GM12878 (cell line): ENCODE measurements at regions not wholly inside any gene's neighbourhood (a gene's known extent, or its start where the extent isn't known, plus 50 kb on each side); places are given as distances from the start of the nearest gene placed in this dataset.

ENCODE experiments used
- ATAC-seq: fragments of 200-7000 bp; cut with Tn5 transposase; 3 replicates; pipeline ENCODE4 v1.9.1; 2020; ENCODE audit warnings: mild to moderate bottlenecking, moderate library complexity
- BruUV-seq: library from RNA; stranded (reverse); fragments of 400-500 nt; replicated peaks from 2 replicates; lab custom pipeline; 2021; lab: Mats Ljungman, UMichigan
- CTCF ChIA-PET: fragments of 300-600 bp; sonication (Branson Sonifier 250); formaldehyde crosslinking; extraction: SDS; loops from one replicate; lab custom pipeline; 2021; ENCODE audit warnings: inconsistent platforms; lab: Yijun Ruan, JAX
- POLR2A ChIA-PET: fragments of 350-600 bp; formaldehyde crosslinking; extraction: SDS; loops from one replicate; lab custom pipeline; 2021; ENCODE audit warnings: inconsistent platforms; lab: Charles Lee
- RAD21 ChIA-PET: fragments of 300-600 bp; sonication (Branson Sonifier 250); formaldehyde crosslinking; loops from one replicate; lab custom pipeline; 2023; ENCODE audit warnings: antibody characterized with exemption; ENCODE audit not compliant: unreplicated experiment; lab: Charles Lee
- SMC1A ChIA-PET: fragments of 300-600 bp; sonication (Branson Sonifier 250); formaldehyde crosslinking; loops from one replicate; lab custom pipeline; 2023; ENCODE audit not compliant: unreplicated experiment, uncharacterized antibody; lab: Charles Lee
- DNase-seq: peaks from one replicate; pipeline ENCODE4 v3.0.0-alpha.2; 2011; ENCODE audit warnings: low read depth, low spot score
- FAIRE-seq: peaks from 3 replicates; lab custom pipeline; 2011; peaks lifted over from hg19 to GRCh38; lab: Jason Lieb, UNC
- H2AFZ ChIP-seq: 2 replicates; pipeline ENCODE4 v1.6.0; 2011; ENCODE audit warnings: low read depth, low read length, control low read depth; ENCODE audit not compliant: control insufficient read depth
- H3K27ac ChIP-seq: 2 replicates; pipeline ENCODE4 v1.5.1; 2011; ENCODE audit warnings: control low read depth; ENCODE audit not compliant: control insufficient read depth, insufficient read depth
- H3K27me3 ChIP-seq, 2 experiments: replicated peaks in 1 of 2; 2 replicates each; pipeline versions ENCODE4 v1.6.0 to v1.6.1; 2011; ENCODE audit warnings: low read length in 1 of 2; ENCODE audit not compliant: control insufficient read depth in 2 of 2, insufficient read depth in 2 of 2
- H3K36me3 ChIP-seq, 2 experiments: 2 replicates each; pipeline ENCODE4 v1.5.1; 2011; ENCODE audit warnings: low read length in 1 of 2; ENCODE audit not compliant: control insufficient read depth in 2 of 2, insufficient read depth in 2 of 2
- H3K4me1 ChIP-seq: 2 replicates; pipeline ENCODE4 v1.6.1; 2011; ENCODE audit warnings: mild to moderate bottlenecking, low read length, moderate library complexity, mixed read lengths; ENCODE audit not compliant: control insufficient read depth, insufficient read depth
- H3K4me2 ChIP-seq: 2 replicates; pipeline ENCODE4 v1.6.0; 2011; ENCODE audit warnings: control low read depth; ENCODE audit not compliant: control insufficient read depth, insufficient read depth
- H3K4me3 ChIP-seq: fragments of 200-600 bp; sonication (generic); 2 replicates; pipeline ENCODE4 v1.5.1; 2016
- H3K79me2 ChIP-seq: 2 replicates; pipeline ENCODE4 v1.6.0; 2011; ENCODE audit warnings: low read length; ENCODE audit not compliant: control insufficient read depth, insufficient read depth
- H3K9ac ChIP-seq: 2 replicates; pipeline ENCODE4 v1.8.0; 2011; ENCODE audit warnings: low read length, control low read depth, mixed read lengths; ENCODE audit not compliant: control insufficient read depth, insufficient read depth
- H3K9me3 ChIP-seq: replicated peaks from 3 replicates; pipeline ENCODE4 v1.5.1; 2011; ENCODE audit warnings: mild to moderate bottlenecking, low read length; ENCODE audit not compliant: control insufficient read depth, insufficient read depth
- H4K20me1 ChIP-seq: 2 replicates; pipeline ENCODE4 v1.6.0; 2011; ENCODE audit not compliant: control insufficient read depth, insufficient read depth
- CEBPB ChIP-seq, 2 experiments: fragments of 150-350 bp in 1 of 2; IDR thresholded peaks; 2 replicates each; pipeline ENCODE4 v1.6.1; 2012 to 2014; ENCODE audit warnings: low read depth in 2 of 2, low read length in 2 of 2, borderline replicate concordance in 1 of 2, inconsistent platforms in 1 of 2
- CHD1 ChIP-seq: IDR thresholded peaks from 2 replicates; pipeline ENCODE4 v1.6.1; 2012; ENCODE audit warnings: low read depth, low read length, improper control_type of control experiment
- CREM ChIP-seq: IDR thresholded peaks from 2 replicates; pipeline ENCODE4 v1.6.1; 2014; ENCODE audit warnings: antibody characterized with exemption, low read depth
- ELK1 ChIP-seq: IDR thresholded peaks from 2 replicates; pipeline ENCODE4 v1.6.1; 2012; ENCODE audit warnings: low read depth, low read length, improper control_type of control experiment
- EZH2 ChIP-seq: IDR thresholded peaks from 2 replicates; pipeline ENCODE4 v1.6.1; 2012; ENCODE audit warnings: low read depth, mild to moderate bottlenecking, control low read depth, inconsistent platforms, low read length, borderline replicate concordance; ENCODE audit not compliant: control insufficient read depth
- NR2C1 ChIP-seq: fragments of 450-650 bp; IDR thresholded peaks from 2 replicates; pipeline ENCODE4 v1.6.1; 2017; ENCODE audit warnings: antibody characterized with exemption, mild to moderate bottlenecking, moderate library complexity
- RFX5 ChIP-seq: IDR thresholded peaks from 2 replicates; pipeline ENCODE4 v1.6.1; 2011; ENCODE audit warnings: low read depth, low read length, improper control_type of control experiment
- YBX1 ChIP-seq: fragments of 450-650 bp; IDR thresholded peaks from 2 replicates; pipeline ENCODE4 v1.6.1; 2016; ENCODE audit warnings: antibody characterized with exemption
- WGBS: methylation state at CpG from one replicate; pipeline ENCODE4 v1.1.6; 2016; ENCODE audit warnings: low lambda C conversion rate; ENCODE audit not compliant: insufficient replicate concordance, insufficient coverage; ENCODE audit errors: missing lambda C conversion rate; 5-methylcytosine and 5-hydroxymethylcytosine counted together
- in situ Hi-C: fragments of 300-500 bp; cut with MboI; formaldehyde crosslinking; loops from 9 replicates; pipeline ENCODE4 v1.14.3; 2018; ENCODE audit warnings: mixed read lengths
- intact Hi-C: fragments of 100-400 bp; cut with micrococcal nuclease; formaldehyde crosslinking; loops from one replicate; pipeline ENCODE4 v1.14.2; 2022; ENCODE audit not compliant: unreplicated experiment
- TF ChIP-seq, protein P1 (sequence below): IDR thresholded peaks from 2 replicates; pipeline ENCODE4 v1.6.1; 2011; ENCODE audit warnings: low read depth, low read length, improper control_type of control experiment, borderline replicate concordance
- TF ChIP-seq, protein P2 (sequence below): fragments of 450-650 bp; formaldehyde crosslinking; IDR thresholded peaks from 2 replicates; pipeline ENCODE4 v1.5.0; 2022; ENCODE audit warnings: mild to moderate bottlenecking, missing genetic modification characterization
- TF ChIP-seq, protein P3 (sequence below): fragments of 450-650 bp; IDR thresholded peaks from 2 replicates; pipeline ENCODE4 v1.6.1; 2017; ENCODE audit warnings: antibody characterized with exemption, mild to moderate bottlenecking, moderate library complexity

GRCh38 chr20:12893019-12893418 lies 115.8 kb upstream of the SPTLC3 start (continued):
- TF ChIP-seq ELK1: no peak
- TF ChIP-seq, all 136 proteins: peak for 0

GRCh38 chr20:12893653-12894052 lies 115.1 kb upstream of the SPTLC3 start:
- BruUV-seq: no TSS peak
- intact Hi-C loops (no loop called here), in situ Hi-C loops (no loop called here)
- FAIRE-seq (no peak), ATAC-seq (no peak), DNase-seq (no peak)
- TF ChIP-seq RFX5 (no peak), CEBPB (IDR thresholded peaks at IDR 0.05; ENCODE audit: borderline replicate concordance in 1 of 2, low read depth in 2 of 2, low read length in 2 of 2) (no peak), CREM (no peak), EZH2 (no peak), NR2C1 (no peak), CHD1 (no peak), YBX1 (no peak)
- TF ChIP-seq, protein P1, sequence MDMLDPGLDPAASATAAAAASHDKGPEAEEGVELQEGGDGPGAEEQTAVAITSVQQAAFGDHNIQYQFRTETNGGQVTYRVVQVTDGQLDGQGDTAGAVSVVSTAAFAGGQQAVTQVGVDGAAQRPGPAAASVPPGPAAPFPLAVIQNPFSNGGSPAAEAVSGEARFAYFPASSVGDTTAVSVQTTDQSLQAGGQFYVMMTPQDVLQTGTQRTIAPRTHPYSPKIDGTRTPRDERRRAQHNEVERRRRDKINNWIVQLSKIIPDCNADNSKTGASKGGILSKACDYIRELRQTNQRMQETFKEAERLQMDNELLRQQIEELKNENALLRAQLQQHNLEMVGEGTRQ: no peak
- TF ChIP-seq, protein P2, sequence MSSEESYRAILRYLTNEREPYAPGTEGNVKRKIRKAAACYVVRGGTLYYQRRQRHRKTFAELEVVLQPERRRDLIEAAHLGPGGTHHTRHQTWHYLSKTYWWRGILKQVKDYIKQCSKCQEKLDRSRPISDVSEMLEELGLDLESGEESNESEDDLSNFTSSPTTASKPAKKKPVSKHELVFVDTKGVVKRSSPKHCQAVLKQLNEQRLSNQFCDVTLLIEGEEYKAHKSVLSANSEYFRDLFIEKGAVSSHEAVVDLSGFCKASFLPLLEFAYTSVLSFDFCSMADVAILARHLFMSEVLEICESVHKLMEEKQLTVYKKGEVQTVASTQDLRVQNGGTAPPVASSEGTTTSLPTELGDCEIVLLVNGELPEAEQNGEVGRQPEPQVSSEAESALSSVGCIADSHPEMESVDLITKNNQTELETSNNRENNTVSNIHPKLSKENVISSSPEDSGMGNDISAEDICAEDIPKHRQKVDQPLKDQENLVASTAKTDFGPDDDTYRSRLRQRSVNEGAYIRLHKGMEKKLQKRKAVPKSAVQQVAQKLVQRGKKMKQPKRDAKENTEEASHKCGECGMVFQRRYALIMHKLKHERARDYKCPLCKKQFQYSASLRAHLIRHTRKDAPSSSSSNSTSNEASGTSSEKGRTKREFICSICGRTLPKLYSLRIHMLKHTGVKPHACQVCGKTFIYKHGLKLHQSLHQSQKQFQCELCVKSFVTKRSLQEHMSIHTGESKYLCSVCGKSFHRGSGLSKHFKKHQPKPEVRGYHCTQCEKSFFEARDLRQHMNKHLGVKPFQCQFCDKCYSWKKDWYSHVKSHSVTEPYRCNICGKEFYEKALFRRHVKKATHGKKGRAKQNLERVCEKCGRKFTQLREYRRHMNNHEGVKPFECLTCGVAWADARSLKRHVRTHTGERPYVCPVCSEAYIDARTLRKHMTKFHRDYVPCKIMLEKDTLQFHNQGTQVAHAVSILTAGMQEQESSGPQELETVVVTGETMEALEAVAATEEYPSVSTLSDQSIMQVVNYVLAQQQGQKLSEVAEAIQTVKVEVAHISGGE (CRISPR knock-in tag): no peak
- TF ChIP-seq, protein P3, sequence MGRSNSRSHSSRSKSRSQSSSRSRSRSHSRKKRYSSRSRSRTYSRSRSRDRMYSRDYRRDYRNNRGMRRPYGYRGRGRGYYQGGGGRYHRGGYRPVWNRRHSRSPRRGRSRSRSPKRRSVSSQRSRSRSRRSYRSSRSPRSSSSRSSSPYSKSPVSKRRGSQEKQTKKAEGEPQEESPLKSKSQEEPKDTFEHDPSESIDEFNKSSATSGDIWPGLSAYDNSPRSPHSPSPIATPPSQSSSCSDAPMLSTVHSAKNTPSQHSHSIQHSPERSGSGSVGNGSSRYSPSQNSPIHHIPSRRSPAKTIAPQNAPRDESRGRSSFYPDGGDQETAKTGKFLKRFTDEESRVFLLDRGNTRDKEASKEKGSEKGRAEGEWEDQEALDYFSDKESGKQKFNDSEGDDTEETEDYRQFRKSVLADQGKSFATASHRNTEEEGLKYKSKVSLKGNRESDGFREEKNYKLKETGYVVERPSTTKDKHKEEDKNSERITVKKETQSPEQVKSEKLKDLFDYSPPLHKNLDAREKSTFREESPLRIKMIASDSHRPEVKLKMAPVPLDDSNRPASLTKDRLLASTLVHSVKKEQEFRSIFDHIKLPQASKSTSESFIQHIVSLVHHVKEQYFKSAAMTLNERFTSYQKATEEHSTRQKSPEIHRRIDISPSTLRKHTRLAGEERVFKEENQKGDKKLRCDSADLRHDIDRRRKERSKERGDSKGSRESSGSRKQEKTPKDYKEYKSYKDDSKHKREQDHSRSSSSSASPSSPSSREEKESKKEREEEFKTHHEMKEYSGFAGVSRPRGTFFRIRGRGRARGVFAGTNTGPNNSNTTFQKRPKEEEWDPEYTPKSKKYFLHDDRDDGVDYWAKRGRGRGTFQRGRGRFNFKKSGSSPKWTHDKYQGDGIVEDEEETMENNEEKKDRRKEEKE: no peak
- no peak overlapping the region for H3K4me3 ChIP-seq
- SMC1A ChIA-PET: interaction anchor here (1.0 kb wide), 1 partner anchor 31 kb away, joined by 3 read pairs; no protein-coding TSS in a partner anchor
- RAD21 ChIA-PET: no interaction called here
- H2AFZ ChIP-seq: no peak overlapping the region
- H3K9ac ChIP-seq: no peak overlapping the region
- WGBS: 30% methylated on average over 6 of the region's 6 CpGs
- H4K20me1 ChIP-seq: no peaks in the 10 kb centered on the region
- no peaks in the 10 kb centered on the region for H3K9me3 ChIP-seq
- no peaks in the 10 kb centered on the region for H3K36me3 ChIP-seq
- H3K4me2 ChIP-seq: no peak overlapping the region
- H3K4me1 ChIP-seq: no peaks in the 10 kb centered on the region
- H3K79me2 ChIP-seq: no peaks in the 10 kb centered on the region
- POLR2A ChIA-PET: no interaction called here
- CTCF ChIA-PET: no interaction called here
- no peak overlapping the region for H3K27ac ChIP-seq
- H3K27me3 ChIP-seq: no peaks in the 10 kb centered on the region
